ENCODE measurements at regions not wholly inside any gene's neighbourhood (a gene's known extent, or its start where the extent isn't known, plus 50 kb on each side); places are given as distances from the start of the nearest gene placed in this dataset.

DNA sequence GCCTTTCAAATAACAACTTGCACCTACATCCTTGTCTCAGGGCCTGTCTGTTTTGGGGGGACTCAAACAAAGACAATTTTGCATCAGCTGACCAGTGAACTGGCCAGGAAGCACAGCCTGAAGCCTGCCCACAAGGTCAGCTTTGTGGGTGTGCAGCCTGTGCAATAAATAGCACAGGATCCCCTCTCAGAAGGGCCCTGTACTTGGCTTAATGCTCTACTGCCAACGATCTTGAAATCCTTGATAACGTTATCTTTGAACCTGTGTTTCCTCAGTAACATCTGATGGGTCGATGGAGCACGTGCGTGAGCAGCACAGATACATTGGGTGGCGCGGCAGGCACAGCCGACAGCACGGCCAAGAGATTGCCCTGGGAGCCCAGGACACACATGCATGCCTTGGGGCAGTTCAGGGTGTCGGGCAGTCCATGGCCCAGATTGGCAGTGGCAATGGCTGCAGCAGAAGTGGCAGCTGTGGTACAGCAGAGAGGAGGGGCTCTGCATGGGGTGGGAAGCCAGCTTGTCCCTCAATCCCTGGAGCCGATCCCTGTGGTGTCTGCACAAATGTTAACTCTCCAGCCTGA is 58.8 kb upstream of the ATP6AP2 start:
- TF ChIP-seq, protein P1, sequence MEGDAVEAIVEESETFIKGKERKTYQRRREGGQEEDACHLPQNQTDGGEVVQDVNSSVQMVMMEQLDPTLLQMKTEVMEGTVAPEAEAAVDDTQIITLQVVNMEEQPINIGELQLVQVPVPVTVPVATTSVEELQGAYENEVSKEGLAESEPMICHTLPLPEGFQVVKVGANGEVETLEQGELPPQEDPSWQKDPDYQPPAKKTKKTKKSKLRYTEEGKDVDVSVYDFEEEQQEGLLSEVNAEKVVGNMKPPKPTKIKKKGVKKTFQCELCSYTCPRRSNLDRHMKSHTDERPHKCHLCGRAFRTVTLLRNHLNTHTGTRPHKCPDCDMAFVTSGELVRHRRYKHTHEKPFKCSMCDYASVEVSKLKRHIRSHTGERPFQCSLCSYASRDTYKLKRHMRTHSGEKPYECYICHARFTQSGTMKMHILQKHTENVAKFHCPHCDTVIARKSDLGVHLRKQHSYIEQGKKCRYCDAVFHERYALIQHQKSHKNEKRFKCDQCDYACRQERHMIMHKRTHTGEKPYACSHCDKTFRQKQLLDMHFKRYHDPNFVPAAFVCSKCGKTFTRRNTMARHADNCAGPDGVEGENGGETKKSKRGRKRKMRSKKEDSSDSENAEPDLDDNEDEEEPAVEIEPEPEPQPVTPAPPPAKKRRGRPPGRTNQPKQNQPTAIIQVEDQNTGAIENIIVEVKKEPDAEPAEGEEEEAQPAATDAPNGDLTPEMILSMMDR (IDR thresholded peaks at IDR 0.05) = no peak
- no peak for TF ChIP-seq EZH2 (IDR thresholded peaks at IDR 0.05; ENCODE audit: borderline replicate concordance, insufficient read depth, low read depth, low read length, poor library complexity, severe bottlenecking)
